ENCODE measurements at regions not wholly inside any gene's neighbourhood (a gene's known extent, or its start where the extent isn't known, plus 50 kb on each side); places are given as distances from the start of the nearest gene placed in this dataset.

DNA sequence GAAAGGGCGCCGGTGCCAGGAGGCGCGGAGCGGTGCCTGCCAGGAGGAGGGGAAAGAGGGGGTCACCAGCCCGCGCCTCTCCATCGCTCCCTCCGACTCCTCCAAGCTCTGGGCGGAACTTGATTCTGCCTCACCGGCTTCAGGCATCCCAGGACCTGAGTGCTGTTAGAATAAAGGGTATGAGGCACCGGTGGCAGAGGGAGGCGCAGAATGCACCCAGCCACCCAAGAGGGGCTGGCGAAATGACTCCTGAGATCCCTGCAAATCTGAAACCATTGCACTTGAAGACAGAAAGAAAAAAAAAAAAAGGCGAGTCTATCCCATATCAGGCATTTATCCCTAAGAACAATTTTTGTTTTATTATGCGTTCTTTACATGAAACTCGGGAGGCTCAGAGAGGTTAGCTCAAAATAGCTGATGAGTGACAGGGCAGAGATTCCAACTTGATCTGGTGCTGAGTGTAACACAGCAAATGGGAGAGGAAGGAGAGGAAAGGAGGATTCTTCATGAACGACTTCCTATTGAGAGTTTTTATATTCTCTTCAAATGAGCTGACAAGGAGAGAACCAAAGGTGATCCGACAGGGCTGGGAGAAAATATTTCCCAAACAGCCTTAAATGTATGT is 157.0 kb upstream of the FRMD4B start:
- TF ChIP-seq EZH2 (IDR thresholded peaks at IDR 0.05; ENCODE audit: low read depth) (no peak), CTCF (conservative IDR thresholded peaks at IDR 0.05) (no peak)
